ENCODE measurements at regions not wholly inside any gene's neighbourhood (a gene's known extent, or its start where the extent isn't known, plus 50 kb on each side); places are given as distances from the start of the nearest gene placed in this dataset.
"Not testable (repeated sequence)": the region's sequence is repeated elsewhere in the genome, so short reads cannot be mapped to it uniquely, and the experiment has no call there.

DNA sequence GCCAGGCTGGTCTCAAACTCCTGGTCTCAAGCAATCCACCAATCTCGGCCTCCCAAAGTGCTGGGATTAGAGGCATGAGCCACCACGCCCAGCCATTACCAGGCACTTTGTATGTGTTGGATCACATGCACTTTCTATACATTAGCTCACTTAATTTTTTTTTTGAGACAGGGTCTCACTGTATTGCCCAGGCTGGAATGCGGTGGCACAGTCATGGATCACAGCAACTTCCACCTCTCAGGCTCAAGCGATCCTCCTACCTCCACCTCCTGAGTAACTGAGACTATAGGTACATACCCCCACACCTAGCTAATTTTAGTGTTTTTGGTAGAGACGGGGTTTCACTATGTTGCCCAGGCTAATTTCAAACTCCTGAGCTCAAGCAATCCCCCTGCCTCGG is 203.0 kb upstream of the MYL2 start:
- intact Hi-C loops (cut with micrococcal nuclease): no loop called here
- H3K27ac ChIP-seq (replicated peaks): no peak overlapping the region
- H3K36me3 ChIP-seq: no peaks in the 10 kb centered on the region
- no peak for DNase-seq
- TF ChIP-seq, protein P1, sequence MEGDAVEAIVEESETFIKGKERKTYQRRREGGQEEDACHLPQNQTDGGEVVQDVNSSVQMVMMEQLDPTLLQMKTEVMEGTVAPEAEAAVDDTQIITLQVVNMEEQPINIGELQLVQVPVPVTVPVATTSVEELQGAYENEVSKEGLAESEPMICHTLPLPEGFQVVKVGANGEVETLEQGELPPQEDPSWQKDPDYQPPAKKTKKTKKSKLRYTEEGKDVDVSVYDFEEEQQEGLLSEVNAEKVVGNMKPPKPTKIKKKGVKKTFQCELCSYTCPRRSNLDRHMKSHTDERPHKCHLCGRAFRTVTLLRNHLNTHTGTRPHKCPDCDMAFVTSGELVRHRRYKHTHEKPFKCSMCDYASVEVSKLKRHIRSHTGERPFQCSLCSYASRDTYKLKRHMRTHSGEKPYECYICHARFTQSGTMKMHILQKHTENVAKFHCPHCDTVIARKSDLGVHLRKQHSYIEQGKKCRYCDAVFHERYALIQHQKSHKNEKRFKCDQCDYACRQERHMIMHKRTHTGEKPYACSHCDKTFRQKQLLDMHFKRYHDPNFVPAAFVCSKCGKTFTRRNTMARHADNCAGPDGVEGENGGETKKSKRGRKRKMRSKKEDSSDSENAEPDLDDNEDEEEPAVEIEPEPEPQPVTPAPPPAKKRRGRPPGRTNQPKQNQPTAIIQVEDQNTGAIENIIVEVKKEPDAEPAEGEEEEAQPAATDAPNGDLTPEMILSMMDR (IDR thresholded peaks at IDR 0.05; ENCODE audit: borderline replicate concordance): no peak
- no peak overlapping the region for H3K4me3 ChIP-seq
- H3K4me1 ChIP-seq: peaks cover 7% of the 10 kb centered on the region
- H3K27me3 ChIP-seq (ENCODE audit: low read depth): peaks cover 19% of the 10 kb centered on the region
- no peaks in the 10 kb centered on the region for H3K9me3 ChIP-seq (replicated peaks)

DNA sequence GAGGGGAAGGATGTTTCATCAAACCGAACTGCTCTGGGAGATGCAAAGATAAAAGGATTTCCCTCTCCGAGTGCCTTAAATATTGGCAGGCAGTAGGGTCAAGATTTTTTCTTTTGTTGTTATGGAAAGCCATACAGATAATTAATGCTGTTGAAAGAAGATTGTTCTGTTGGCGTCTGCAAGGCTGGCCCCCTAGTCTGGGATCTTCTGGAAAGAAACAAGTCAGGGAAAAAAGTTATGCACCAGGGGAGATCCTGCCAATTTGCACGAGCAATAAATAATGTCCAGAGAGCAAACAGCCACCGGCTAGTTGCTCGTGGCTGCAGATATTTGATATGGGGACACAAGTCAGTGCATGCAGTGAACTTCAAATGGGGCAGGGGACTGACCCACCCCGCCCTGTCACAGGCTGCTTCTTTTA is 202.1 kb upstream of the MYL2 start:
- H3K36me3 ChIP-seq: no peaks in the 10 kb centered on the region
- no peak for DNase-seq
- peaks cover 7% of the 10 kb centered on the region for H3K4me1 ChIP-seq
- intact Hi-C loops (cut with micrococcal nuclease): no loop called here
- TF ChIP-seq, protein P1 (IDR thresholded peaks at IDR 0.05; ENCODE audit: borderline replicate concordance): no peak
- peaks cover 24% of the 10 kb centered on the region for H3K27me3 ChIP-seq (ENCODE audit: low read depth)
- no peak overlapping the region for H3K4me3 ChIP-seq
- H3K9me3 ChIP-seq (replicated peaks): no peaks in the 10 kb centered on the region
- H3K27ac ChIP-seq (replicated peaks): no peak overlapping the region

DNA sequence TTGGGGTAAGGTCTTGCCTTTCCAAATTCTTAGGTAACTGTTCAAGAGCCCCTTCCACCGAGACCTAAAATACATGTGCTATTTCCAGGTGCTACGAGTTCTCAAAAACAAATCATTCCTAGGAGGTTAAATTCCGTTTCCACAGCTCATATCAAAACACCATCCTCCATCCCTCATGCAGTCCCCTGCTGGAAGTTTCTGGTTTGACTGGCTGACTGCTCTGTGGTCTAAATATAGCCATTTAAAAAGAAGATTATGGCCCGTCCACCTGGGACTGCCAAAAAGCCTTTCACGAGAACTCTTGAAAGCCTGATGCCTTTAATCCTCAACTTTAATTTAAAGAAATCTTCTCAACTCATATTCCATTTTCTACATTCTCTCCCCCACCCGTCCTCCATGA is 201.5 kb upstream of the MYL2 start:
- no peak overlapping the region for H3K4me3 ChIP-seq
- TF ChIP-seq, protein P1 (IDR thresholded peaks at IDR 0.05; ENCODE audit: borderline replicate concordance): peak; percentile 51
- H3K4me1 ChIP-seq: peaks cover 7% of the 10 kb centered on the region
- intact Hi-C loops (cut with micrococcal nuclease): no loop called here
- H3K36me3 ChIP-seq: no peaks in the 10 kb centered on the region
- no peak overlapping the region for H3K27ac ChIP-seq (replicated peaks)
- no peak for DNase-seq
- no peaks in the 10 kb centered on the region for H3K9me3 ChIP-seq (replicated peaks)
- peaks cover 28% of the 10 kb centered on the region for H3K27me3 ChIP-seq (ENCODE audit: low read depth)

DNA sequence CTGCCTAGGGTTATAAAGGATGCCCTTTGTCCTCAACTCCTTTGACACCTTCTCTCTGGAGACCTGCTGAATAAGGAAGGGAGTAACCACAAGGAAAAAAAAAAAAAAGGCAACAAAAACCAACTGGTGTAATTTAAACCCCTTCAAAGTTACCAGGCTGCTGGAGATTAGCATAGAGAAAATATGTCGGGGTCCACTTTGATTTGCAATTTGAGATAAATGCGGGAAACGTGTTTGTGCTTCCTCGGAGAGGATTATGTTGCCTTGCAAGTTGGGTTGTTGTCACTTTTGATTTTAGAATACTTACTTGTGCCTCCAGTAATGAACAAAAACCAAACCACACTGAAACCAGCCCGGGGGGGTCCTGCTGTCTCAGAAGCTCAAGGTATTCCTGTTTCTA is 200.2 kb upstream of the MYL2 start:
- H3K9me3 ChIP-seq (replicated peaks): no peaks in the 10 kb centered on the region
- no peak for DNase-seq
- H3K27me3 ChIP-seq (ENCODE audit: low read depth): peaks cover 40% of the 10 kb centered on the region
- no peaks in the 10 kb centered on the region for H3K36me3 ChIP-seq
- no peak overlapping the region for H3K4me3 ChIP-seq
- intact Hi-C loops (cut with micrococcal nuclease): no loop called here
- peaks cover 7% of the 10 kb centered on the region for H3K4me1 ChIP-seq
- TF ChIP-seq, protein P1 (IDR thresholded peaks at IDR 0.05; ENCODE audit: borderline replicate concordance): no peak
- no peak overlapping the region for H3K27ac ChIP-seq (replicated peaks)

DNA sequence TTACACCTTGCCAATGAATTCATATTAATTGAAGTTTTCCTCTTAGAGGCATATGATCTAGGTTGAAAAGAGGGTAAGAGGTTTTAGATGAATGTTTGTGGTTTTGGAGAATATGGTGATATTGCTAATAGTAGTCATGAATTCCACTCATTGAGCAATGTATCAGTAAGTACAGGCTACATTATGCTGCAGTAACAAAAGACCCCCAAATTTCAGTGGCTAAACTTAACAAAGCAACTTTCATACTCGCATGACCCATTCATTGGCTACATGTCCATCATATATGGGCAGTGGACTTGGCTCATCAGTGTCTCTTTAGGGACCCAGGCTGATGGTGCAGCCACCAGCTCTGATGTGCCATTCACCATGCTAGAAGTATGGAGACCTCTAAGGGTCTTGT is 196.6 kb upstream of the MYL2 start:
- H3K9me3 ChIP-seq (replicated peaks): no peaks in the 10 kb centered on the region
- H3K4me3 ChIP-seq: no peak overlapping the region
- H3K27me3 ChIP-seq (ENCODE audit: low read depth): peaks cover 41% of the 10 kb centered on the region
- H3K36me3 ChIP-seq: no peaks in the 10 kb centered on the region
- no peak for DNase-seq
- H3K4me1 ChIP-seq: peaks cover 6% of the 10 kb centered on the region
- H3K27ac ChIP-seq (replicated peaks): no peak overlapping the region
- intact Hi-C loops (cut with micrococcal nuclease): no loop called here
- TF ChIP-seq, protein P1 (IDR thresholded peaks at IDR 0.05; ENCODE audit: borderline replicate concordance): no peak

DNA sequence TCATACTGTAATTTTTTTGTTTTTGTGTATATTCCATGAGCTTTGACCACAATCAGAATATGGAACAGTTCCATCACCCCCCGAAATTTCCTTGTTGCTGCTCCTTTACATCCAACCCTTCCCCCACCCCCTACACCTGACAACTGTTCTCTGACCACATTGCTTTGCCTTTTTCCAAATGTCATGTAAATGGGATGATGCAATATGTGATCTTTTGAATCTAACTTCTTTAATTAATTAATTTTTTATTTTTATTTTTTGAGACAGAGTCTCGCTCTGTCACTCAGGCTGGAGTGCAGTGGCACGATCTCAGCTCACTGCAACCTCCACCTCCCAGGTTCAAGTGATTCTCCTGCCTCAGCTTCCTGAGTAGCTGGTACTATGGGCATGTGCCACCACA is 192.9 kb upstream of the MYL2 start:
- H3K4me3 ChIP-seq; H3K36me3 ChIP-seq; H3K9me3 ChIP-seq (replicated peaks); DNase-seq; intact Hi-C loops (cut with micrococcal nuclease); H3K27ac ChIP-seq (replicated peaks); H3K4me1 ChIP-seq: not testable (repeated sequence)
- peaks cover 21% of the 10 kb centered on the region for H3K27me3 ChIP-seq (ENCODE audit: low read depth)

All from left ventricle myocardium inferior (tissue), 1 donor.